GM12878 (cell line): ENCODE measurements at regions not wholly inside any gene's neighbourhood (a gene's known extent, or its start where the extent isn't known, plus 50 kb on each side); places are given as distances from the start of the nearest gene placed in this dataset.

ENCODE experiments used
- BCL11A ChIP-seq: IDR thresholded peaks from 2 replicates; pipeline ENCODE4 v1.6.1; 2011; ENCODE audit warnings: low read depth, low read length
- CREB1 ChIP-seq: IDR thresholded peaks from 2 replicates; pipeline ENCODE4 v1.6.1; 2012; ENCODE audit warnings: low read depth, mild to moderate bottlenecking, inconsistent platforms
- MYB ChIP-seq: fragments of 150-350 bp; IDR thresholded peaks from 2 replicates; pipeline ENCODE4 v1.6.1; 2014; ENCODE audit warnings: mild to moderate bottlenecking, low read depth, low read length, borderline replicate concordance
- NFIC ChIP-seq: IDR thresholded peaks from 2 replicates; pipeline ENCODE4 v1.6.1; 2012; ENCODE audit warnings: low read depth, mild to moderate bottlenecking, inconsistent platforms, low read length, moderate library complexity
- NRF1 ChIP-seq: conservative IDR thresholded peaks from 2 replicates; pipeline ENCODE4 v1.6.1; 2011; ENCODE audit warnings: mild to moderate bottlenecking, low read depth, low read length, improper control_type of control experiment
- POLR2A ChIP-seq: IDR thresholded peaks from 2 replicates; pipeline ENCODE4 v1.6.1; 2011; ENCODE audit warnings: low read depth, mild to moderate bottlenecking, low read length
- POLR2AphosphoS5 ChIP-seq: IDR thresholded peaks from 2 replicates; pipeline ENCODE4 v1.6.1; 2011; ENCODE audit warnings: mild to moderate bottlenecking, low read length, inconsistent platforms
- RELA ChIP-seq: fragments of 450-650 bp; IDR thresholded peaks from 2 replicates; pipeline ENCODE4 v1.8.0; 2014; ENCODE audit warnings: borderline replicate concordance; ENCODE audit not compliant: partially characterized antibody
- SP1 ChIP-seq: IDR thresholded peaks from one replicate; pipeline ENCODE4 v1.6.1; 2011; ENCODE audit warnings: low read depth, low read length
- TAF1 ChIP-seq: IDR thresholded peaks from 2 replicates; pipeline ENCODE4 v1.6.1; 2011; ENCODE audit warnings: mild to moderate bottlenecking, low read depth, low read length, borderline replicate concordance
- TCF12 ChIP-seq: IDR thresholded peaks from 2 replicates; pipeline ENCODE4 v1.6.1; 2011; ENCODE audit warnings: low read depth, mild to moderate bottlenecking, low read length
- TCF7 ChIP-seq: IDR thresholded peaks from 2 replicates; pipeline ENCODE4 v1.6.1; 2014; ENCODE audit warnings: antibody characterized with exemption, borderline replicate concordance
- TF ChIP-seq, protein P1 (sequence below), 3 experiments: IDR thresholded peaks in 2 of 3; conservative IDR thresholded peaks in 1 of 3; 2 replicates each; pipeline ENCODE4 v1.5.1; 2011; ENCODE audit warnings: low read depth in 3 of 3, low read length in 3 of 3, mild to moderate bottlenecking in 3 of 3, control low read depth in 2 of 3, moderate library complexity in 2 of 3, inconsistent platforms in 1 of 3, mixed read lengths in 1 of 3; ENCODE audit not compliant: control insufficient read depth in 2 of 3, insufficient read depth in 1 of 3; ENCODE audit errors: extremely low read depth in 1 of 3
- TF ChIP-seq, protein P2 (sequence below): fragments of 450-650 bp; IDR thresholded peaks from 2 replicates; pipeline ENCODE4 v1.6.1; 2017; ENCODE audit warnings: mild to moderate bottlenecking, moderate library complexity

DNA sequence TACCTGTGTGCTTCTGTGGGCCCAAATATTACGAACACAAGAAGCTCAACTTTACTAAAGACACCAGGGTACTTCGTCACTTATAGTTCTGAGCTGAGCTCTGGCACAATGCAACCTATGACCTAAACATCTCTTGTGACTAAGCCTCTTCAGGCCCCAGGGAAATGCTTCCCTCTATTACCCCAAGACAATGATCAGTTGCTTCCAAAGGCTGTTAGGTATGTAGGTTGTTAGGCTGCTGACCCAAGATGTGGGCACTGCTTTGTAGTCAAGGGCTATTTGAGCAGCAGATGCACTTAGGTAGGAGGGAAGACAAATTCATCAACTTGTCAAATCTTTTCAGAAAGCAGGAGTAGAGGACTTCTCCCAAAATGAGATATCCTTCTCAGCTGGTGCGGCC is 640.1 kb downstream of the EPHA4 start:
- TF ChIP-seq, protein P1, sequence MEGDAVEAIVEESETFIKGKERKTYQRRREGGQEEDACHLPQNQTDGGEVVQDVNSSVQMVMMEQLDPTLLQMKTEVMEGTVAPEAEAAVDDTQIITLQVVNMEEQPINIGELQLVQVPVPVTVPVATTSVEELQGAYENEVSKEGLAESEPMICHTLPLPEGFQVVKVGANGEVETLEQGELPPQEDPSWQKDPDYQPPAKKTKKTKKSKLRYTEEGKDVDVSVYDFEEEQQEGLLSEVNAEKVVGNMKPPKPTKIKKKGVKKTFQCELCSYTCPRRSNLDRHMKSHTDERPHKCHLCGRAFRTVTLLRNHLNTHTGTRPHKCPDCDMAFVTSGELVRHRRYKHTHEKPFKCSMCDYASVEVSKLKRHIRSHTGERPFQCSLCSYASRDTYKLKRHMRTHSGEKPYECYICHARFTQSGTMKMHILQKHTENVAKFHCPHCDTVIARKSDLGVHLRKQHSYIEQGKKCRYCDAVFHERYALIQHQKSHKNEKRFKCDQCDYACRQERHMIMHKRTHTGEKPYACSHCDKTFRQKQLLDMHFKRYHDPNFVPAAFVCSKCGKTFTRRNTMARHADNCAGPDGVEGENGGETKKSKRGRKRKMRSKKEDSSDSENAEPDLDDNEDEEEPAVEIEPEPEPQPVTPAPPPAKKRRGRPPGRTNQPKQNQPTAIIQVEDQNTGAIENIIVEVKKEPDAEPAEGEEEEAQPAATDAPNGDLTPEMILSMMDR (IDR thresholded peaks at IDR 0.05 in 2 of 3, conservative IDR thresholded peaks at IDR 0.05 in 1 of 3; ENCODE audit: control insufficient read depth in 2 of 3, extremely low read depth in 1 of 3, insufficient read depth in 1 of 3, low read depth in 3 of 3, low read length in 3 of 3): no peak
- TF ChIP-seq NRF1 (no peak), TCF12 (no peak), TCF7 (no peak), MYB (no peak), SP1 (no peak), POLR2AphosphoS5 (no peak), POLR2A (no peak), NFIC (no peak), TAF1 (no peak), CREB1 (no peak), RELA (no peak), BCL11A (no peak)
- TF ChIP-seq, protein P2, sequence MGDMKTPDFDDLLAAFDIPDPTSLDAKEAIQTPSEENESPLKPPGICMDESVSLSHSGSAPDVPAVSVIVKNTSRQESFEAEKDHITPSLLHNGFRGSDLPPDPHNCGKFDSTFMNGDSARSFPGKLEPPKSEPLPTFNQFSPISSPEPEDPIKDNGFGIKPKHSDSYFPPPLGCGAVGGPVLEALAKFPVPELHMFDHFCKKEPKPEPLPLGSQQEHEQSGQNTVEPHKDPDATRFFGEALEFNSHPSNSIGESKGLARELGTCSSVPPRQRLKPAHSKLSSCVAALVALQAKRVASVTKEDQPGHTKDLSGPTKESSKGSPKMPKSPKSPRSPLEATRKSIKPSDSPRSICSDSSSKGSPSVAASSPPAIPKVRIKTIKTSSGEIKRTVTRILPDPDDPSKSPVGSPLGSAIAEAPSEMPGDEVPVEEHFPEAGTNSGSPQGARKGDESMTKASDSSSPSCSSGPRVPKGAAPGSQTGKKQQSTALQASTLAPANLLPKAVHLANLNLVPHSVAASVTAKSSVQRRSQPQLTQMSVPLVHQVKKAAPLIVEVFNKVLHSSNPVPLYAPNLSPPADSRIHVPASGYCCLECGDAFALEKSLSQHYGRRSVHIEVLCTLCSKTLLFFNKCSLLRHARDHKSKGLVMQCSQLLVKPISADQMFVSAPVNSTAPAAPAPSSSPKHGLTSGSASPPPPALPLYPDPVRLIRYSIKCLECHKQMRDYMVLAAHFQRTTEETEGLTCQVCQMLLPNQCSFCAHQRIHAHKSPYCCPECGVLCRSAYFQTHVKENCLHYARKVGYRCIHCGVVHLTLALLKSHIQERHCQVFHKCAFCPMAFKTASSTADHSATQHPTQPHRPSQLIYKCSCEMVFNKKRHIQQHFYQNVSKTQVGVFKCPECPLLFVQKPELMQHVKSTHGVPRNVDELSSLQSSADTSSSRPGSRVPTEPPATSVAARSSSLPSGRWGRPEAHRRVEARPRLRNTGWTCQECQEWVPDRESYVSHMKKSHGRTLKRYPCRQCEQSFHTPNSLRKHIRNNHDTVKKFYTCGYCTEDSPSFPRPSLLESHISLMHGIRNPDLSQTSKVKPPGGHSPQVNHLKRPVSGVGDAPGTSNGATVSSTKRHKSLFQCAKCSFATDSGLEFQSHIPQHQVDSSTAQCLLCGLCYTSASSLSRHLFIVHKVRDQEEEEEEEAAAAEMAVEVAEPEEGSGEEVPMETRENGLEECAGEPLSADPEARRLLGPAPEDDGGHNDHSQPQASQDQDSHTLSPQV: no peak
